ENCODE measurements at regions not wholly inside any gene's neighbourhood (a gene's known extent, or its start where the extent isn't known, plus 50 kb on each side); places are given as distances from the start of the nearest gene placed in this dataset.

DNA sequence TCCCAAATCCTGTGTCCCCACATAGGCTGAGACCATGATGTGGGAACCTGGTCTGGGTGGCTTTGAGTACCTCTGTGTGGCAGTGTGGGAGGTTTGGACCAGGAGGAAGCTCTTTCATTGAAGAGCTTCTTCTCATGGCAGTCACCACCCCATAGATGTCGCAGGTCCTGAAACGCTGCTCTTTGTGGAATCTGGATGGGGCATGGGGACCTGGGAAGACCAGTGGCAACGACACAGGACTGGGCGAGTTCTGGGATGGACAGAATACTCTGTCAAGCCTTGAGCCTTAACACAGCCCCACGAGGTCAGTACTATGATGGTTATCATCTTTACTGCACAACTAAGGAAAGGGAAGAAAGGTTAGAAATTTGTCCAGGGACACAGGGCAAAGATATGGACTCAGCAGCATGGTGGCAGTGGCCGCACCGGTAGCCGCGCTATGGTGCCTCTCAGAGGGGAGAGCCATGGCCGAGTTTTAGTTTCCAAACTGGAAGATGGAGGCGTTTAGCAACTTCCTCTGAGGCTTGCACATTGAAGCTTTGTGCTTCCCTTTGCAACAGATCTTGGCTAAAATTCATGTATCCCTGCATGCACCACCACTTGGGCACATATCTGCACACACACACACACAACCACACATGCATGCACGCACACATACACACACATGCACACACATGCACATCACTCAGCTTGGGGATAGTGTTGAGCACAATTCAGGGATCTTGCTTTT lies 117.7 kb upstream of the C1orf174 start:
- FAIRE-seq: no peak

DNA sequence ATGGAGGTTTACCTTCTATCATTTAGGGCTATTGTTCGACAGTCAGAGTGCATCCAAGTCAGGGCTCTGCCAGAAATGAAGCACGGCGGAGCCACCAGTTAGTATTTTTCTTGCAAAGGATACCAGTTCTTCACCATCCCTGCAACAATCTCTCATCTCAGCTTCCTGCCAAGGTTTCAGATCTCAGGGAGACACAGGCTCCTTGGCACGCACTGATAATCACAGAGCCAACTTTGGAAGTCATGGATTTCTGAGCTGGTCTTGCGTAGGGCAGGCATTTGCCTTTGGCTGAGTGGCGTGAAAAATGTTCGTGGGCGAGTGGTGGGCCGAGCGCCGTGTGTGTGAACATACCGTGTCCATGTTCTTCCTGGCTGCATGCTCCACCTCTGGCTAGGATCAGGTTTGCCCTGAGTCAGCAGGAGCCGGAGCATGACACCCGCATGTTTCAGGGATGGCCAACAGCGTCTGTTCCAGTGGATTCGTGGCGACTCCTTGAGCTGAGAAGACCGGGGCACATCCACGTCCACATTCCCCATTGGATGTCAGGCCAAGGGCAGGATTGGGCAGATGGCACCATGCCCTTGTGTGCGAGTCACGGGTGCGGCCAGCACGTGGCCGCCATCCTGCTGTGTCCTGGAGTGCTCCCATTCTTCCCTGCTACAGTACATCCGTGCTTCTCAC lies 118.5 kb upstream of the C1orf174 start:
- no peak for FAIRE-seq

DNA sequence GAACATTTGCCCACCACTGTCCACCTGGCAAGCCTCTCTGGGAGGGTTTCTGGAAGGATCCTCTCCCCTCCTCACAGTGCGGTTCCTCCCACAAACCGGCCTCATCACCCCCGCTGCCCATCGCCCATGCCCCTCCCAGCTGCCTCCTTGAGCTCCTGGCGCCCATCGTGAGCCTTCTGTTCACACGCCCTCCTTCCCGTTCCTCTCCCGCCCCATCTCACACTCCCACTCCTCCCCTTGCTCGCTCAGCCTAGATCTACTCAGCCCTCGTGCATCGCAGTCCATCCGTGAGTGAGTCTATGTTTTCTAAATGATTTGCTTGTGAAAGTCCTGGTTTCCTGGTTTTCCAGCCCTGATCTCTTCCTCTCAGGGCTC lies 119.1 kb upstream of the C1orf174 start:
- FAIRE-seq: no peak

- FAIRE-seq: no peak
These were observed 119.7 kb upstream of the C1orf174 start for GRCh38 chr1:4019606-4020331.

GRCh38 chr1:4020449-4020848 lies 120.4 kb upstream of the C1orf174 start:
- no peak for FAIRE-seq

GRCh38 chr1:4021136-4021973 lies 121.3 kb upstream of the C1orf174 start:
- FAIRE-seq: no peak

GRCh38 chr1:4021974-4022268 lies 121.8 kb upstream of the C1orf174 start:
- no peak for FAIRE-seq

DNA sequence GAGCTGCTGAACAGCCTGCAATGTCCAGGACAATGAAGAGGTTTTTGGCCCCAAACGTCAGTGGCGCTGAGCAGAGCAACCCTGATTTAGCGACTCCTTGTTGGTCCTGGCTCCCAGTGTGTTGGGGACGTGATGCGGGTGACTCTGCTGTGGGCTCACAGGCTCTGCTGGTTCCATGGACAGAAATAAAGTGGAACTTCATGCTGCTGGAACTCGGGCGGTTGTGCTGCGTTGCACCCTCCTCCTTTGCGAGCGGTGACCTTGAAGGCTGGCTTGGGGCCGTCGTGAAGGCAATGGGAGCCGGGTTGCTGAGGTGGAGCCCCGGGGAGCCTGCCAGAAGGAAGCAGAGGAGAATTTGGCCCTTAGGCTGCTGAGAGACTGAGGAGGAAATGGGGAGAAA lies 122.6 kb upstream of the C1orf174 start:
- no peak for FAIRE-seq

- no peak for FAIRE-seq
These were observed 123.6 kb upstream of the C1orf174 start for GRCh38 chr1:4023678-4024077.

GRCh38 chr1:4024811-4025210 lies 124.7 kb upstream of the C1orf174 start:
- no peak for FAIRE-seq

GRCh38 chr1:4025752-4026151 lies 125.7 kb upstream of the C1orf174 start:
- FAIRE-seq: no peak

DNA sequence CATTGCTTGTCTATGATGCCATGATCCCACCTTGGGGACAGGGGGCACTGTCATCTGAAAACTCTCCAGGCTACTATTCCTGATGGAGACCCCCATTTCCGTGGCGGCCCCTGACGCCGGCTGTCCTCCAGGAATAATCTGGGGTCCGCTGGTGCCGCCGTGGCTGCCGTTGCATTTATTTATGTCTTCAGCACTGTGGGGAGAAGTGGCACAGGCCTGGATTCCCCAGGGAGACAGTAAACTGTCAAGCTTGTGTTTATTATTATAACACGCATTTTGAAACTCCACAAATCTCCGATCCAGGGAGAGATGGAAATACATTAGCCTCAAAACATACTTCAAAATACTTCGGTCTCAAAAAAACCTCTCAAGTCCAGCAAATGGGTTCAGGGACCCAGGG lies 126.9 kb upstream of the C1orf174 start:
- FAIRE-seq: no peak

DNA sequence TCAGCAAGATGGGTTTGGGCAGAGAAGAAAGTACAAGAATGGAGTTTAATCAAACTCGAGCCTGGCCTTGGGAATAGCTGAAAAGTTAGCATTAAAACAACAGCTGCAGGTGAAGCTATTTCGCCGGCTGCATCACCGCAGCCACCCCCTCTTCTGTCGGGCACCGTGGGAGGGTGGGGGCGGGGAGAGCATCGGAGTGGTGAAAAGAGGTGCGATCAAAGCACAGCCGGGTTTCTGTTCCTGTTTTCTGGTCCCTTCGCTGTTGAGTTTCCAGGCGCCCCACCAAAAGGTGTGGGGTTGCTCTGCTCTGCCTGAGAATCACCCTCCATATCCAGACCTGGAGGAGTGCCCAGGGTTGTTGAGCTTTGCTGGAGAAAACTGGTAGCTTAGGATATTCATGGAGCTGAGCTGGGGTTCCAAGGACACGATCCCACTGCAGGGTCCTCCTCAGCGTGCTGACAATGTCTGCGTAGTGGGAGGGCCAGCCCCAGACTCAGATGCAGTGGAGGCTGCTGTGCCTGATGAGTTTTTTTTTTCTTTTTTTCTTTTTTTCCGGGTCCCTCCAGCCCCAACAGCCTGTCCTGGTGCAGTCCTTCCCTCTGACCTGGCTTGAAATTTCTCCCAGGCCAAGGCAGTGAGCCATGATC lies 127.5 kb upstream of the C1orf174 start:
- FAIRE-seq: no peak

GRCh38 chr1:4028139-4028501 lies 128.0 kb upstream of the C1orf174 start:
- no peak for FAIRE-seq

DNA sequence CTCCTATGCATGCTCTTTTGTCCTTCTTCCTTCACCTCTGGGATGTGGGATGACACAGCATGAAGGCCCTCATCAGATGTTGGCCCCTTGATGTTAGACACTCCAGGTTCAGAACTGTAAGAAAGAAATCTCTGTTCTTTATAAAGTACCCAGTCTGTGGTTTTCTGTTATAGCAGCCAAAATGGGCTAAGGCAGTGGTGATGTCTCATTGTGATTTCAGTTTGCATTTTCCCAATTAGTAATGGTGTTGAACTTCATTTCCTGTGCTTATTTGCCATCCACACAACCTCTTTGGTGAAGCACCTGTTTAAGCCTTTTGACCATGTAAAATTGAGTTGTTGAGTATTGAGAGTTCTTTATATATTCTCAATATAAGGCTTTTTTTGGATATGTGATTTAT lies 129.3 kb upstream of the C1orf174 start:
- no peak for FAIRE-seq

- FAIRE-seq: no peak
These were observed 132.5 kb upstream of the C1orf174 start for GRCh38 chr1:4032571-4032970.

GRCh38 chr1:4033129-4033676 lies 133.1 kb upstream of the C1orf174 start:
- no peak for FAIRE-seq

GRCh38 chr1:4033713-4034112 lies 133.6 kb upstream of the C1orf174 start:
- FAIRE-seq: no peak

- no peak for FAIRE-seq
These were observed 134.3 kb upstream of the C1orf174 start for GRCh38 chr1:4034318-4034887.

DNA sequence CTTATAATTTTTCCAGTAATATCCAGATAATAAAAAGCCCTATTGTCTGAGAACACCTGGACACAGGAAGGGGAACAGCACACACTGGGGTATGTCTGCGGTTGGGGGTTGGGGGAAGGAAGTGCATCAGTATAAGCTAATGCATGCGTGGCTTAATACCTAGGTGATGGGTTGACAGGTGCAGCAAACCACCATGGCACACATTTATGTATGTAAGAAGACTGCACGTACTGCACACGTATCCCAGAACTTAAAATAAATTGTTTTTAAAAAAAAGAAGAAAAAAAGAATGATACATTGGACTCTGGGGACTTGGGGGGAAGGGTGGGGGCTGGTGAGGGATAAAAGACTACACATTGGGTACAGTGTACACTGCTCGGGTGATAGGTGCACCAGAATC lies 144.9 kb upstream of the C1orf174 start:
- FAIRE-seq: no peak

- no peak for FAIRE-seq
These were observed 145.4 kb upstream of the C1orf174 start for GRCh38 chr1:4045397-4046010.
